GM12872 (cell line): ENCODE measurements at regions not wholly inside any gene's neighbourhood (a gene's known extent, or its start where the extent isn't known, plus 50 kb on each side); places are given as distances from the start of the nearest gene placed in this dataset.

Experiments
- TF ChIP-seq, protein P1 (sequence below): IDR thresholded peaks from 3 replicates; pipeline ENCODE4 v1.5.1; 2011; ENCODE audit warnings: low read depth, mild to moderate bottlenecking, low read length, moderate library complexity; ENCODE audit not compliant: insufficient read depth

GRCh38 chr21:15667010-15667409 is 62.8 kb upstream of the USP25 start:
- TF ChIP-seq, protein P1, sequence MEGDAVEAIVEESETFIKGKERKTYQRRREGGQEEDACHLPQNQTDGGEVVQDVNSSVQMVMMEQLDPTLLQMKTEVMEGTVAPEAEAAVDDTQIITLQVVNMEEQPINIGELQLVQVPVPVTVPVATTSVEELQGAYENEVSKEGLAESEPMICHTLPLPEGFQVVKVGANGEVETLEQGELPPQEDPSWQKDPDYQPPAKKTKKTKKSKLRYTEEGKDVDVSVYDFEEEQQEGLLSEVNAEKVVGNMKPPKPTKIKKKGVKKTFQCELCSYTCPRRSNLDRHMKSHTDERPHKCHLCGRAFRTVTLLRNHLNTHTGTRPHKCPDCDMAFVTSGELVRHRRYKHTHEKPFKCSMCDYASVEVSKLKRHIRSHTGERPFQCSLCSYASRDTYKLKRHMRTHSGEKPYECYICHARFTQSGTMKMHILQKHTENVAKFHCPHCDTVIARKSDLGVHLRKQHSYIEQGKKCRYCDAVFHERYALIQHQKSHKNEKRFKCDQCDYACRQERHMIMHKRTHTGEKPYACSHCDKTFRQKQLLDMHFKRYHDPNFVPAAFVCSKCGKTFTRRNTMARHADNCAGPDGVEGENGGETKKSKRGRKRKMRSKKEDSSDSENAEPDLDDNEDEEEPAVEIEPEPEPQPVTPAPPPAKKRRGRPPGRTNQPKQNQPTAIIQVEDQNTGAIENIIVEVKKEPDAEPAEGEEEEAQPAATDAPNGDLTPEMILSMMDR = no peak

DNA sequence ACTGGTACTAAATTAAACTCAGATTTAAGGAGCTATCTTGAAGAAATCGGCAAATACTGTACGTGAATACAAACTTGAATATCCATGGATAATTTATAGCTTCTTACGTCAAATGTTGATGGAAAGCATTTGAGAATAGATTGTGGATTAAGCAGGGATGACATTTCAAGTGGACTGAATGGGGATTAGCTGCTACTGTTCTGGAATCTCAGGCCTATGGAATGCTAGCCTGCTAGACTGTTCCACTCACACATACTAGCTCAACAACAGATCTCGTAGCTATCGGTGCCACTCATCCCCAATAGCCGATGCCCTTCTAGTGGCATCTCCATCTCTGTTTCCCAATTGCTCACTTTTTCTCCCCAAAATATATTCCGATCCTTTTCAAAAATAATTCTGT is 62.0 kb upstream of the USP25 start:
- TF ChIP-seq, protein P1 = no peak

DNA sequence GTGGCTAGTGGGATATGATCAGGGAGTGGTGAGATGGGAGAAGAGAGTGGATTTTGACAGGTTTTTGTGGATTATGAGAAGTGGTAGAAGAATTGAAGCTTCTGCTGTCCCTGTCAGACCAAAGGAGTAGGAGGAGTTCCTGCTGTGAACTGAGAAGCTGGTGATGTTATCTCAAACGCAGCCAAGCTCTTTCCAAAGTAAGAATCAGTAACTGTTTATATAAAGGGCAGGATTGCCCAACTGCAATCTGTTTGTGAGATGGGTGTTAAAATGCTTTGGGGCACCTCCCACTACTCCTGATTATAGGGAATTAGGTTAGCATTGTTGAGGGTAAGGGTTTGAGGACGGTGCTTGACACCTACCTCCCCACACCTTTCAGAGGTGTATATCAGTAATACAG is 60.5 kb upstream of the USP25 start:
- TF ChIP-seq, protein P1 = no peak

DNA sequence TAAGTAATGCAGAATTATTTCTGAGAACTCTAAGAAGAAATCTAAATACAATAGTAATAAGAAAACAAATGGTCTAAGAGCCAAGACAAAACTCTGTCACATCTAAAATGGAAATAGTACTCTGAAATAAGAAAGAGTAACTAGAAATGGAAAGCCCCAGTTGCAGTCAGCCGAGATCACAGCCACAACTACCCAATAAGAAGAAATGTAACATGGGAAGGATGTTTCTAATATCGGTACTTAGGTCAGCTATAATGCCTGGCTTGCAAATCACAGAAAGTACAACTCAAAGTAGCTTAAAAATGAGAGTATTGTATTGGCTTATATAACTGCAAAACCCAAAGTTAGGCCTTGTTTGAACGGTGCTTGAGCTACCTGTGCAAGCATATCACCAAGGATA is 58.6 kb upstream of the USP25 start:
- TF ChIP-seq, protein P1 = no peak

- TF ChIP-seq, protein P1 = no peak
Observed at GRCh38 chr21:15676935-15677334, 52.8 kb upstream of the USP25 start.

- TF ChIP-seq, protein P1 = no peak
Observed at GRCh38 chr21:15679630-15680029, 50.2 kb upstream of the USP25 start.
